22Rv1 (cell line): ENCODE measurements at regions not wholly inside any gene's neighbourhood (a gene's known extent, or its start where the extent isn't known, plus 50 kb on each side); places are given as distances from the start of the nearest gene placed in this dataset.

ENCODE experiments used
- ZFX ChIP-seq: fragments of 450-650 bp; IDR thresholded peaks from 2 replicates; pipeline ENCODE4 v1.6.1; 2017; ENCODE audit warnings: antibody characterized with exemption, borderline replicate concordance
- TF ChIP-seq, protein P1 (sequence below): fragments of 450-650 bp; IDR thresholded peaks from 2 replicates; pipeline ENCODE4 v1.5.1; 2017; ENCODE audit warnings: mild to moderate bottlenecking

- TF ChIP-seq, protein P1, sequence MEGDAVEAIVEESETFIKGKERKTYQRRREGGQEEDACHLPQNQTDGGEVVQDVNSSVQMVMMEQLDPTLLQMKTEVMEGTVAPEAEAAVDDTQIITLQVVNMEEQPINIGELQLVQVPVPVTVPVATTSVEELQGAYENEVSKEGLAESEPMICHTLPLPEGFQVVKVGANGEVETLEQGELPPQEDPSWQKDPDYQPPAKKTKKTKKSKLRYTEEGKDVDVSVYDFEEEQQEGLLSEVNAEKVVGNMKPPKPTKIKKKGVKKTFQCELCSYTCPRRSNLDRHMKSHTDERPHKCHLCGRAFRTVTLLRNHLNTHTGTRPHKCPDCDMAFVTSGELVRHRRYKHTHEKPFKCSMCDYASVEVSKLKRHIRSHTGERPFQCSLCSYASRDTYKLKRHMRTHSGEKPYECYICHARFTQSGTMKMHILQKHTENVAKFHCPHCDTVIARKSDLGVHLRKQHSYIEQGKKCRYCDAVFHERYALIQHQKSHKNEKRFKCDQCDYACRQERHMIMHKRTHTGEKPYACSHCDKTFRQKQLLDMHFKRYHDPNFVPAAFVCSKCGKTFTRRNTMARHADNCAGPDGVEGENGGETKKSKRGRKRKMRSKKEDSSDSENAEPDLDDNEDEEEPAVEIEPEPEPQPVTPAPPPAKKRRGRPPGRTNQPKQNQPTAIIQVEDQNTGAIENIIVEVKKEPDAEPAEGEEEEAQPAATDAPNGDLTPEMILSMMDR, result no peak
- TF ChIP-seq ZFX, result no peak
Observed at GRCh38 chr13:88617176-88617575, 946.0 kb downstream of the SLITRK5 start.
